ENCODE measurements at regions not wholly inside any gene's neighbourhood (a gene's known extent, or its start where the extent isn't known, plus 50 kb on each side); places are given as distances from the start of the nearest gene placed in this dataset.
"Not testable (repeated sequence)": the region's sequence is repeated elsewhere in the genome, so short reads cannot be mapped to it uniquely, and the experiment has no call there.

GRCh38 chr17:71444078-71444477, 676.7 kb upstream of the SOX9 start:
- no peak overlapping the region for H3K4me2 ChIP-seq (ENCODE audit: low read depth, low read length, poor library complexity, severe bottlenecking)
- H2AFZ ChIP-seq (ENCODE audit: low read length): no peak overlapping the region
- TF ChIP-seq CTCF (conservative IDR thresholded peaks at IDR 0.05; ENCODE audit: low read length) (no peak), EZH2phosphoT487 (IDR thresholded peaks at IDR 0.05; ENCODE audit: borderline replicate concordance) (no peak)
- H3K36me3 ChIP-seq (ENCODE audit: insufficient read depth, low read length): no peaks in the 10 kb centered on the region
- no peaks in the 10 kb centered on the region for H3F3A ChIP-seq (ENCODE audit: low read depth)
- H3K79me2 ChIP-seq (ENCODE audit: insufficient read depth, low read length): no peaks in the 10 kb centered on the region
- H3K9ac ChIP-seq (ENCODE audit: low read depth, low read length, poor library complexity, severe bottlenecking): no peak overlapping the region
- H3K27me3 ChIP-seq (ENCODE audit: insufficient read depth, low read length, poor library complexity, severe bottlenecking): no peaks in the 10 kb centered on the region
- H3K4me3 ChIP-seq (ENCODE audit: low read length, poor library complexity, severe bottlenecking): no peak overlapping the region
- no peaks in the 10 kb centered on the region for H4K20me1 ChIP-seq (ENCODE audit: insufficient read depth, low read length, poor library complexity, severe bottlenecking)
- H3K9me2 ChIP-seq (replicated peaks; ENCODE audit: low read depth, low read length): no peaks in the 10 kb centered on the region
- no peaks in the 10 kb centered on the region for H3K4me1 ChIP-seq (ENCODE audit: insufficient read depth, low read length, poor library complexity, severe bottlenecking)
- H3K9me3 ChIP-seq (ENCODE audit: insufficient read depth, low read depth, low read length): no peaks in the 10 kb centered on the region; the same call in 1 of the 2 replicates

- H3F3A ChIP-seq (ENCODE audit: low read depth): no peaks in the 10 kb centered on the region
These were observed 674.0 kb upstream of the SOX9 start for GRCh38 chr17:71446645-71447437.

GRCh38 chr17:71447644-71448043, 673.2 kb upstream of the SOX9 start:
- H3K9me3 ChIP-seq (ENCODE audit: insufficient read depth, low read depth, low read length): no peaks in the 10 kb centered on the region; the same call in 1 of the 2 replicates
- H2AFZ ChIP-seq (ENCODE audit: low read length): no peak overlapping the region
- TF ChIP-seq EZH2phosphoT487 (IDR thresholded peaks at IDR 0.05; ENCODE audit: borderline replicate concordance) (no peak), CTCF (conservative IDR thresholded peaks at IDR 0.05; ENCODE audit: low read length) (no peak)
- H3K27me3 ChIP-seq (ENCODE audit: insufficient read depth, low read length, poor library complexity, severe bottlenecking): no peaks in the 10 kb centered on the region
- no peak overlapping the region for H3K4me2 ChIP-seq (ENCODE audit: low read depth, low read length, poor library complexity, severe bottlenecking)
- no peaks in the 10 kb centered on the region for H3K36me3 ChIP-seq (ENCODE audit: insufficient read depth, low read length)
- no peak overlapping the region for H3K4me3 ChIP-seq (ENCODE audit: low read length, poor library complexity, severe bottlenecking)
- no peaks in the 10 kb centered on the region for H3F3A ChIP-seq (ENCODE audit: low read depth)
- no peaks in the 10 kb centered on the region for H4K20me1 ChIP-seq (ENCODE audit: insufficient read depth, low read length, poor library complexity, severe bottlenecking)
- H3K9ac ChIP-seq (ENCODE audit: low read depth, low read length, poor library complexity, severe bottlenecking): no peak overlapping the region
- H3K4me1 ChIP-seq (ENCODE audit: insufficient read depth, low read length, poor library complexity, severe bottlenecking): no peaks in the 10 kb centered on the region
- no peaks in the 10 kb centered on the region for H3K79me2 ChIP-seq (ENCODE audit: insufficient read depth, low read length)
- no peaks in the 10 kb centered on the region for H3K9me2 ChIP-seq (replicated peaks; ENCODE audit: low read depth, low read length)

More at GRCh38 chr17:71446645-71447437, 674.0 kb upstream of the SOX9 start:
- H3K36me3 ChIP-seq (ENCODE audit: insufficient read depth, low read length): no peaks in the 10 kb centered on the region
- H3K4me1 ChIP-seq (ENCODE audit: insufficient read depth, low read length, poor library complexity, severe bottlenecking): no peaks in the 10 kb centered on the region
- no peaks in the 10 kb centered on the region for H3K27me3 ChIP-seq (ENCODE audit: insufficient read depth, low read length, poor library complexity, severe bottlenecking)
- no peak overlapping the region for H3K4me2 ChIP-seq (ENCODE audit: low read depth, low read length, poor library complexity, severe bottlenecking)
- H3K4me3 ChIP-seq (ENCODE audit: low read length, poor library complexity, severe bottlenecking): no peak overlapping the region
- no peaks in the 10 kb centered on the region for H4K20me1 ChIP-seq (ENCODE audit: insufficient read depth, low read length, poor library complexity, severe bottlenecking)
- no peak overlapping the region for H3K9ac ChIP-seq (ENCODE audit: low read depth, low read length, poor library complexity, severe bottlenecking)
- H3K9me3 ChIP-seq (ENCODE audit: insufficient read depth, low read depth, low read length): no peaks in the 10 kb centered on the region; the same call in 1 of the 2 replicates
- no peak overlapping the region for H2AFZ ChIP-seq (ENCODE audit: low read length)
- H3K79me2 ChIP-seq (ENCODE audit: insufficient read depth, low read length): no peaks in the 10 kb centered on the region
- no peaks in the 10 kb centered on the region for H3K9me2 ChIP-seq (replicated peaks; ENCODE audit: low read depth, low read length)
- TF ChIP-seq CTCF (conservative IDR thresholded peaks at IDR 0.05; ENCODE audit: low read length) (no peak), EZH2phosphoT487 (IDR thresholded peaks at IDR 0.05; ENCODE audit: borderline replicate concordance) (no peak)

GRCh38 chr17:71450657-71451056, 670.2 kb upstream of the SOX9 start:
- not testable (repeated sequence) for H3K36me3 ChIP-seq (ENCODE audit: insufficient read depth, low read length); H2AFZ ChIP-seq (ENCODE audit: low read length); H3K27me3 ChIP-seq (ENCODE audit: insufficient read depth, low read length, poor library complexity, severe bottlenecking); H3K9me3 ChIP-seq (ENCODE audit: insufficient read depth, low read depth, low read length); H3K79me2 ChIP-seq (ENCODE audit: insufficient read depth, low read length); H3K4me2 ChIP-seq (ENCODE audit: low read depth, low read length, poor library complexity, severe bottlenecking); H3K9me2 ChIP-seq (replicated peaks; ENCODE audit: low read depth, low read length); H3K9ac ChIP-seq (ENCODE audit: low read depth, low read length, poor library complexity, severe bottlenecking); H3F3A ChIP-seq (ENCODE audit: low read depth); H3K4me1 ChIP-seq (ENCODE audit: insufficient read depth, low read length, poor library complexity, severe bottlenecking); H4K20me1 ChIP-seq (ENCODE audit: insufficient read depth, low read length, poor library complexity, severe bottlenecking); H3K4me3 ChIP-seq (ENCODE audit: low read length, poor library complexity, severe bottlenecking)

Data from Loucy (cell line).